BLaER1 (cell line): ENCODE measurements at regions not wholly inside any gene's neighbourhood (a gene's known extent, or its start where the extent isn't known, plus 50 kb on each side); places are given as distances from the start of the nearest gene placed in this dataset.

Source experiments
- H3K27ac ChIP-seq: shearing (Covaris generic); formaldehyde crosslinking; 2 replicates; pipeline ENCODE4 v1.8.1; 2022
- H3K27me3 ChIP-seq: shearing (Covaris generic); formaldehyde crosslinking; 2 replicates; pipeline ENCODE4 v1.8.1; 2022
- H3K36me3 ChIP-seq: shearing (Covaris generic); formaldehyde crosslinking; 2 replicates; pipeline ENCODE4 v1.8.1; 2022
- H3K4me1 ChIP-seq: shearing (Covaris generic); formaldehyde crosslinking; 2 replicates; pipeline ENCODE4 v1.8.1; 2022
- H3K4me2 ChIP-seq: shearing (Covaris generic); formaldehyde crosslinking; 2 replicates; pipeline ENCODE4 v1.8.1; 2022
- H3K4me3 ChIP-seq: shearing (Covaris generic); formaldehyde crosslinking; 2 replicates; pipeline ENCODE4 v1.8.1; 2022
- H3K9ac ChIP-seq: shearing (Covaris generic); formaldehyde crosslinking; 2 replicates; pipeline ENCODE4 v1.8.1; 2022
- H3K9me3 ChIP-seq: shearing (Covaris generic); formaldehyde crosslinking; 2 replicates; pipeline ENCODE4 v1.8.1; 2022
- H4K20me1 ChIP-seq: shearing (Covaris generic); formaldehyde crosslinking; 2 replicates; pipeline ENCODE4 v1.8.1; 2022
- Cebpa-rat ChIP-seq: shearing (Covaris generic); IDR thresholded peaks from 2 replicates; pipeline ENCODE4 v1.8.1; 2022

DNA sequence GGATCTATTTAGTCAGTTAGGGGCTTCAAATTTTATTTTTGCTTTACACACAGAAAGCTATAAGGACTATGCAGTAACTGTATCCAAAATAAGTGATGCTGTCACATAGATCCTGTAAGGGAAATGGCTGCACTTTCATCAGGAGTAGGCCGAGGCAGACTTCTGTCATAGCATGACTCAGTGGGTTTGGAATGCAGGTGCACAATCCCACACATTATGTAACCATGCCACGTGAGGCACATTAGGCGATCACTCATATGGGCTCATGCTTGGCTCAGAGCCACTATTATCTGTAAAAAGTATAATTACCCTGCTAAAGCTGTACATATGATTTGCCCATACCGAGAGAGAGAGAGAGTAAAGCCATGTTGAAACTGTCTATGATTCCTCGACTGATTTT lies 1189.4 kb upstream of the EYS start:
- H3K36me3 ChIP-seq = no peaks in the 10 kb centered on the region
- H3K9me3 ChIP-seq = peaks cover 23% of the 10 kb centered on the region
- no peaks in the 10 kb centered on the region for H3K27me3 ChIP-seq
- no peaks in the 10 kb centered on the region for H3K4me1 ChIP-seq
- no peak overlapping the region for H3K9ac ChIP-seq
- no peak overlapping the region for H3K4me3 ChIP-seq
- H3K27ac ChIP-seq = no peak overlapping the region
- H3K4me2 ChIP-seq = no peak overlapping the region
- no peak for TF ChIP-seq Cebpa-rat
- no peaks in the 10 kb centered on the region for H4K20me1 ChIP-seq

- H3K27ac ChIP-seq = no peak overlapping the region
- H3K4me1 ChIP-seq = no peaks in the 10 kb centered on the region
- H4K20me1 ChIP-seq = no peaks in the 10 kb centered on the region
- H3K36me3 ChIP-seq = 0 out of 2 replicates have a peak, but pooled peaks cover 3% of the 10 kb centered on the region
- no peaks in the 10 kb centered on the region for H3K27me3 ChIP-seq
- no peak overlapping the region for H3K4me2 ChIP-seq
- no peak for TF ChIP-seq Cebpa-rat
- H3K9ac ChIP-seq = no peak overlapping the region
- H3K4me3 ChIP-seq = no peak overlapping the region
- peaks cover 27% of the 10 kb centered on the region for H3K9me3 ChIP-seq
Observed at GRCh38 chr6:66883453-66883852, 1176.4 kb upstream of the EYS start.

DNA sequence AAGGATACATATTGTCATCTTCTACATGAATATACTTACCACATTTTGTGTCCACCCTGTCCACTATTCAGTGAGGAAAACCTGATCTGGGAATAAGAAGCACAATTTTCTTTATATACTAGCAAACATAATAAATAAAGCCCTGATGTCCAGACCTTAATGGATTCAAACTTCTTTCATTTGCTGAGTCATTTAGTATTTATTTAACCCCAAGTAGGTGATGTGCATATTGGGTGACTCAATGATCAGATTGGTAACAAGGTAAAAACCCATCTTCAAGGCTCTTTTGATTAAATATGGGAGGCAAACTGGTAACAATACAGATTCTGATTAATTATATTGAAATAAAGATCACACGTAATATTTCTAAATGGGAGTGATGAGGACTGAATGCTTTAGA lies 1159.8 kb upstream of the EYS start:
- H3K4me1 ChIP-seq = no peaks in the 10 kb centered on the region
- H4K20me1 ChIP-seq = no peaks in the 10 kb centered on the region
- H3K4me2 ChIP-seq = no peak overlapping the region
- TF ChIP-seq Cebpa-rat = no peak
- no peak overlapping the region for H3K4me3 ChIP-seq
- H3K36me3 ChIP-seq = no peaks in the 10 kb centered on the region
- H3K9me3 ChIP-seq = no peaks in the 10 kb centered on the region
- no peak overlapping the region for H3K9ac ChIP-seq
- no peak overlapping the region for H3K27ac ChIP-seq
- H3K27me3 ChIP-seq = no peaks in the 10 kb centered on the region

DNA sequence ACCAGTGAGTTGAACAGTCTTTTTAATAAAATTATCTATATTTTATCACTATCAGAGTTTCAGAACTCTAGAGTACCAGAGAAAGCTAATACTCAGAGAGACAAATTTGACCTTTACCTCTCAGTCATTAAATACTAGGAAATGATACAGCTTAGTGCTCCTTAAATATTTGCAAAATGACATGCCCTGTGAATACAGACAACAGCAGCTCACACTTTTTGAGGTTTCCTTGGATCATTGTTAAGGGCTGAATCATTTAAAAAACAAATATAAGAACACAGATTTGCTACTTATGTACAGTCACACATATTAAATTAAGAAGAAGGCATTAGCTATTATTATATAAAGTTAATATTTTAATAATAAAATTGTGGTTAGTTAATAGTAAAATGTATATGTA lies 1158.7 kb upstream of the EYS start:
- Histone ChIP-seq H3K9me3 (no peaks in the 10 kb centered on the region), H3K4me3 (no peak overlapping the region), H3K4me1 (no peaks in the 10 kb centered on the region), H3K27ac (no peak overlapping the region), H3K27me3 (no peaks in the 10 kb centered on the region), H3K36me3 (no peaks in the 10 kb centered on the region), H3K4me2 (no peak overlapping the region), H4K20me1 (no peaks in the 10 kb centered on the region), H3K9ac (no peak overlapping the region)
- no peak for TF ChIP-seq Cebpa-rat

DNA sequence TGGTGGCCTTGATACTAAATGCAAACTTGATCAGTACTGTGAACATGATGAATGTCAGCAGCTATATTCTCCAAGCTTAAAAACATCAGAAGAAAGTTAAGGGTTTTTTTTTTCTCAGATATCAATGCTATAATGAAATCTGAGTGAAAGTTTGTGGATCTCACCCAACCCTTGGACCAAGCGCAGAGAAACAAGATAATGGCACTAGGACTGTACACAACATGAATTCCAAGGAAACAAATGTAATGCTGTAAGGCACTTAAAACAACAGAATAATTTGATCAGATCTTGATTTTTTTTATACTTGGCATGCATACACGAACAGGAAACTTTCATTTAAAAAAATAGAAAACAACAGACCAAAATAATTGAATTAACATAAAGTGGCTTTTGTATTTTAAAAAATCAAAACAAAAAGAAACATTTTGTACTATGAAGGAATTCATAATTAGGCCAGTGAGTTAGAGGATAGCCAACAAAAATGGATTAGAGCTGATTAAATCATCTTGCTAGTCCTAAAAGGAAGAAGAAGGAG lies 1154.0 kb upstream of the EYS start:
- Histone ChIP-seq H3K9ac (no peak overlapping the region), H4K20me1 (no peaks in the 10 kb centered on the region), H3K36me3 (no peaks in the 10 kb centered on the region), H3K27me3 (no peaks in the 10 kb centered on the region), H3K27ac (no peak overlapping the region), H3K4me3 (no peak overlapping the region), H3K9me3 (no peaks in the 10 kb centered on the region), H3K4me2 (no peak overlapping the region), H3K4me1 (no peaks in the 10 kb centered on the region)
- TF ChIP-seq Cebpa-rat = no peak

DNA sequence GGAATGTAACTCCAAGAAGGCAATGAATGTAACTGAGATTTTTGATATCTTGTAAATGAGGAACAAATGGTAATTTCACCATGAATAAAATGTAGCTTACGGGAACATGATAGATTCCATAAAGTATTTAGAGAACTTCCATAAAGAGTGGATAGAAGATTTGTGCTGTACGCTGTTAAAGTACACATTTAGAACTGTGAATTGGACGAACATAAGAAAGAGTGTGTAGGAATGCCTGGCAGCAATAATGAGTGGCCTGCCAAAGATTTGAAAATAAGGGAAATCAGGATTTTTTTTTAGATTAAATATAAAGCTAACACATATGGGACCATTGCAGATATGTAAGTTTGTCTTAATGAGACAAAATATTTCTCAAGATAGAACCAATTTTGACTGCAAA lies 1153.3 kb upstream of the EYS start:
- Histone ChIP-seq H3K9ac (no peak overlapping the region), H3K36me3 (no peaks in the 10 kb centered on the region), H3K4me3 (no peak overlapping the region), H3K4me1 (no peaks in the 10 kb centered on the region), H3K4me2 (no peak overlapping the region), H3K9me3 (no peaks in the 10 kb centered on the region), H4K20me1 (no peaks in the 10 kb centered on the region), H3K27ac (no peak overlapping the region), H3K27me3 (no peaks in the 10 kb centered on the region)
- TF ChIP-seq Cebpa-rat = no peak

- Histone ChIP-seq H3K27me3 (no peaks in the 10 kb centered on the region), H3K4me3 (no peak overlapping the region), H3K4me1 (no peaks in the 10 kb centered on the region), H4K20me1 (no peaks in the 10 kb centered on the region), H3K36me3 (no peaks in the 10 kb centered on the region), H3K9me3 (no peaks in the 10 kb centered on the region), H3K27ac (no peak overlapping the region), H3K4me2 (no peak overlapping the region), H3K9ac (no peak overlapping the region)
- TF ChIP-seq Cebpa-rat = peak; percentile 27; the same call in 1 of the 2 replicates
Observed at GRCh38 chr6:66858196-66858595, 1151.2 kb upstream of the EYS start.

- no peaks in the 10 kb centered on the region for H4K20me1 ChIP-seq
- no peak overlapping the region for H3K4me3 ChIP-seq
- H3K4me2 ChIP-seq = no peak overlapping the region
- no peaks in the 10 kb centered on the region for H3K36me3 ChIP-seq
- H3K27me3 ChIP-seq = no peaks in the 10 kb centered on the region
- no peak overlapping the region for H3K9ac ChIP-seq
- H3K27ac ChIP-seq = no peak overlapping the region
- H3K4me1 ChIP-seq = no peaks in the 10 kb centered on the region
- no peak for TF ChIP-seq Cebpa-rat
- H3K9me3 ChIP-seq = no peaks in the 10 kb centered on the region
Observed at GRCh38 chr6:66854014-66854413, 1147.0 kb upstream of the EYS start.

- H4K20me1 ChIP-seq = no peaks in the 10 kb centered on the region
- no peaks in the 10 kb centered on the region for H3K36me3 ChIP-seq
- H3K9ac ChIP-seq = no peak overlapping the region
- no peaks in the 10 kb centered on the region for H3K4me1 ChIP-seq
- H3K27me3 ChIP-seq = no peaks in the 10 kb centered on the region
- H3K4me2 ChIP-seq = no peak overlapping the region
- H3K9me3 ChIP-seq = no peaks in the 10 kb centered on the region
- no peak overlapping the region for H3K27ac ChIP-seq
- no peak overlapping the region for H3K4me3 ChIP-seq
- TF ChIP-seq Cebpa-rat = no peak
Observed at GRCh38 chr6:66851930-66852329, 1144.9 kb upstream of the EYS start.

DNA sequence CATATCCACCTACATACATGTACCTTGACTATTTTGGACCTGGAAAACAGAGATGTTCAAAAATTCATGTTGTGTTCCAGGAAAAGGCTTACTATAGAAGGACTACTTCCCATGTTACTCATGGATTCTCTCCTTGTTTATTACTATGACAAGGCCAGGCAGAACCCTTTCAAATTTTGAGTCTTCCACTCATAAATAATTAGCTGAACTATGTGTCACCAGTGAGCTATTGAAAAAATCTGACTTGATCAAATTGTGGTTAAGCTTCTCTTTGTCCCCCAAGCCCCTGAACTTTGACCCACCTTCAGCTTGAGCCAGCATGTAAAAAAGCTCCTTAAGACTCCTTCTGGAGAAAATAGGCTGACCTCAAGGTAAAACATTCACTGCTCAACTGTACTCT lies 1142.8 kb upstream of the EYS start:
- H4K20me1 ChIP-seq = no peaks in the 10 kb centered on the region
- no peaks in the 10 kb centered on the region for H3K27me3 ChIP-seq
- H3K9me3 ChIP-seq = no peaks in the 10 kb centered on the region
- no peak overlapping the region for H3K4me3 ChIP-seq
- H3K36me3 ChIP-seq = no peaks in the 10 kb centered on the region
- TF ChIP-seq Cebpa-rat = no peak
- no peak overlapping the region for H3K27ac ChIP-seq
- no peak overlapping the region for H3K9ac ChIP-seq
- H3K4me2 ChIP-seq = no peak overlapping the region
- no peaks in the 10 kb centered on the region for H3K4me1 ChIP-seq

- Histone ChIP-seq H3K36me3 (no peaks in the 10 kb centered on the region), H3K9me3 (no peaks in the 10 kb centered on the region), H3K27ac (no peak overlapping the region), H3K4me3 (no peak overlapping the region), H3K9ac (no peak overlapping the region), H3K4me2 (no peak overlapping the region), H3K27me3 (no peaks in the 10 kb centered on the region), H3K4me1 (no peaks in the 10 kb centered on the region), H4K20me1 (no peaks in the 10 kb centered on the region)
- no peak for TF ChIP-seq Cebpa-rat
Observed at GRCh38 chr6:66848244-66848953, 1141.4 kb upstream of the EYS start.
